ENCODE measurements at regions not wholly inside any gene's neighbourhood (a gene's known extent, or its start where the extent isn't known, plus 50 kb on each side); places are given as distances from the start of the nearest gene placed in this dataset.

DNA sequence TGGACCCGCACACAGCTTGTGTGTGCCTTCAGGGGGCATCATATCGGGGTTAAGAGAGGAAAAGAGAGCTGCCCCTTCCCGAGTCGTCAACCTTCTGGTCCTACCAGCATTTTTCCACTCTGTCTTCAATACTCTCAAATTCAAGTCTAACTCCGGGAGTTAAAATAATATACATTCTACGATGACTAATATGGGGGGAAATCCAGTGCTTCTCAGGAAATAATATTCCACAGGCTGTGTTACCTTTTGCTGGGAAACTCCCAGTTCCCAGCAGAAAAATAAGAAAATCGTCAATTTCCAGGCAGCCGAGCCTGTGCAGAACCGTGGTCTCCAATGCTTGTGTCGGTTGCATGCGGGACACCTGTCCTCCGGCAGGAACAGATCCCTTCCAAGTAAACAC lies 105.0 kb upstream of the FOXF1 start:
- Histone ChIP-seq H3K4me3 (ENCODE audit: low read length) (no peak overlapping the region), H4K20me1 (ENCODE audit: control insufficient read depth, insufficient read depth, low read depth, low read length) (no peaks in the 10 kb centered on the region), H3F3A (ENCODE audit: control insufficient read depth, insufficient read depth) (no peaks in the 10 kb centered on the region), H3K27me3 (ENCODE audit: control insufficient read depth, low read length) (no peaks in the 10 kb centered on the region), H3K27ac (ENCODE audit: low read depth, low read length) (no peak overlapping the region), H3K9me3 (ENCODE audit: control insufficient read depth, insufficient read depth, low read length) (no peaks in the 10 kb centered on the region), H3K4me1 (ENCODE audit: control insufficient read depth, low read length) (no peaks in the 10 kb centered on the region), H3K4me2 (ENCODE audit: low read length) (no peak overlapping the region), H3K36me3 (ENCODE audit: control insufficient read depth, low read length) (no peaks in the 10 kb centered on the region), H3K9me2 (replicated peaks; ENCODE audit: control insufficient read depth, low read length) (no peaks in the 10 kb centered on the region), H3K79me2 (ENCODE audit: control insufficient read depth, low read length) (no peaks in the 10 kb centered on the region)
- TF ChIP-seq, protein P1, sequence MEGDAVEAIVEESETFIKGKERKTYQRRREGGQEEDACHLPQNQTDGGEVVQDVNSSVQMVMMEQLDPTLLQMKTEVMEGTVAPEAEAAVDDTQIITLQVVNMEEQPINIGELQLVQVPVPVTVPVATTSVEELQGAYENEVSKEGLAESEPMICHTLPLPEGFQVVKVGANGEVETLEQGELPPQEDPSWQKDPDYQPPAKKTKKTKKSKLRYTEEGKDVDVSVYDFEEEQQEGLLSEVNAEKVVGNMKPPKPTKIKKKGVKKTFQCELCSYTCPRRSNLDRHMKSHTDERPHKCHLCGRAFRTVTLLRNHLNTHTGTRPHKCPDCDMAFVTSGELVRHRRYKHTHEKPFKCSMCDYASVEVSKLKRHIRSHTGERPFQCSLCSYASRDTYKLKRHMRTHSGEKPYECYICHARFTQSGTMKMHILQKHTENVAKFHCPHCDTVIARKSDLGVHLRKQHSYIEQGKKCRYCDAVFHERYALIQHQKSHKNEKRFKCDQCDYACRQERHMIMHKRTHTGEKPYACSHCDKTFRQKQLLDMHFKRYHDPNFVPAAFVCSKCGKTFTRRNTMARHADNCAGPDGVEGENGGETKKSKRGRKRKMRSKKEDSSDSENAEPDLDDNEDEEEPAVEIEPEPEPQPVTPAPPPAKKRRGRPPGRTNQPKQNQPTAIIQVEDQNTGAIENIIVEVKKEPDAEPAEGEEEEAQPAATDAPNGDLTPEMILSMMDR (IDR thresholded peaks at IDR 0.05; ENCODE audit: low read depth, low read length, poor library complexity, severe bottlenecking), result no peak
- TF ChIP-seq EZH2phosphoT487 (IDR thresholded peaks at IDR 0.05; ENCODE audit: borderline replicate concordance, low read length), result no peak

DNA sequence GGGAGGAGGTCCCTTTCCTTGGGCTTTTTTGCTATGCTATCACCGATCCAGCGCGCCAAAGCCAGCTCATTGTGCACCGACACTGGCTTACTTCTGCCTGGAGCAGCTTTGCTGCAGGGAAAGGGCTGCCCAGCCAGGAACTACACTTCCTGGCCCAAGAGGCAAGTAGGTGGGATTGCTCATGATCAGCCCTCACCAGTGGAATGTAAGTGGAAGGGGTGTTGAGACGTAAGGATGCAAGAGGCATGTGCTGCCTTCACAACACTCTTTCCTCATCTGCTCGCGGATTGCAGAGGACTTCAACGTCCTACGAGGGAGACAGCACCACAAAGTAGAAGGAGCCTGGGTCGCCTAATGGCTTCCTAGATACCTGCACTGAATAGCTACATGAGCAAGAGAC lies 104.3 kb upstream of the FOXF1 start:
- TF ChIP-seq, protein P1 (IDR thresholded peaks at IDR 0.05; ENCODE audit: low read depth, low read length, poor library complexity, severe bottlenecking), result no peak
- TF ChIP-seq EZH2phosphoT487 (IDR thresholded peaks at IDR 0.05; ENCODE audit: borderline replicate concordance, low read length), result no peak
- H3K27me3 ChIP-seq (ENCODE audit: control insufficient read depth, low read length), result no peaks in the 10 kb centered on the region
- no peaks in the 10 kb centered on the region for H3K9me2 ChIP-seq (replicated peaks; ENCODE audit: control insufficient read depth, low read length)
- H3K4me1 ChIP-seq (ENCODE audit: control insufficient read depth, low read length), result no peaks in the 10 kb centered on the region
- H3K9me3 ChIP-seq (ENCODE audit: control insufficient read depth, insufficient read depth, low read length), result no peaks in the 10 kb centered on the region
- H3F3A ChIP-seq (ENCODE audit: control insufficient read depth, insufficient read depth), result no peaks in the 10 kb centered on the region
- no peak overlapping the region for H3K4me3 ChIP-seq (ENCODE audit: low read length)
- no peak overlapping the region for H3K27ac ChIP-seq (ENCODE audit: low read depth, low read length)
- H4K20me1 ChIP-seq (ENCODE audit: control insufficient read depth, insufficient read depth, low read depth, low read length), result no peaks in the 10 kb centered on the region
- no peaks in the 10 kb centered on the region for H3K79me2 ChIP-seq (ENCODE audit: control insufficient read depth, low read length)
- no peaks in the 10 kb centered on the region for H3K36me3 ChIP-seq (ENCODE audit: control insufficient read depth, low read length)
- no peak overlapping the region for H3K4me2 ChIP-seq (ENCODE audit: low read length)

DNA sequence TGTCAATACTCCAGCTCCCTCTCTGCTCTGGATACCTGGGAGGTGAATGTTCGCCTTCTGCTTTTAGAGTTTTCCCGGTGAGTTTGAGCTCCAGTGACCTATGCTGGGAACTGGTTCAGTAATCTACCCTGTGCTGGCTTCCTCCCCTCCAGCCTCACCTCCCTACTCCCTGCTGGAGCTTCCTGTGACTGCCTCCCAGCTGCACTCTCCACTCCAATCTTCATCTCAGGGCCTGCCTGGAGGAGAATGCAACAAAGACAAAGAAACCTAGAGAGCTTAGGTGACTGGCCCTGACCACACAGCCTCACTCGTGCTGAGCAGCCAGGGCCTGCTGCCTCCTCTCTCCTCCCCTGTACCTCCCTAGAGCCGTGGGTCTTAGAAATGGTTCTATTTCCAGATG lies 101.6 kb upstream of the FOXF1 start:
- no peak overlapping the region for H3K4me3 ChIP-seq (ENCODE audit: low read length)
- H3K79me2 ChIP-seq (ENCODE audit: control insufficient read depth, low read length), result no peaks in the 10 kb centered on the region
- no peaks in the 10 kb centered on the region for H3K36me3 ChIP-seq (ENCODE audit: control insufficient read depth, low read length)
- H3K9me3 ChIP-seq (ENCODE audit: control insufficient read depth, insufficient read depth, low read length), result no peaks in the 10 kb centered on the region
- no peak overlapping the region for H3K27ac ChIP-seq (ENCODE audit: low read depth, low read length)
- no peak overlapping the region for H3K4me2 ChIP-seq (ENCODE audit: low read length)
- no peaks in the 10 kb centered on the region for H3K27me3 ChIP-seq (ENCODE audit: control insufficient read depth, low read length)
- no peak for TF ChIP-seq EZH2phosphoT487 (IDR thresholded peaks at IDR 0.05; ENCODE audit: borderline replicate concordance, low read length)
- H3K4me1 ChIP-seq (ENCODE audit: control insufficient read depth, low read length), result no peaks in the 10 kb centered on the region
- no peaks in the 10 kb centered on the region for H3K9me2 ChIP-seq (replicated peaks; ENCODE audit: control insufficient read depth, low read length)
- H4K20me1 ChIP-seq (ENCODE audit: control insufficient read depth, insufficient read depth, low read depth, low read length), result no peaks in the 10 kb centered on the region
- H3F3A ChIP-seq (ENCODE audit: control insufficient read depth, insufficient read depth), result no peaks in the 10 kb centered on the region

DNA sequence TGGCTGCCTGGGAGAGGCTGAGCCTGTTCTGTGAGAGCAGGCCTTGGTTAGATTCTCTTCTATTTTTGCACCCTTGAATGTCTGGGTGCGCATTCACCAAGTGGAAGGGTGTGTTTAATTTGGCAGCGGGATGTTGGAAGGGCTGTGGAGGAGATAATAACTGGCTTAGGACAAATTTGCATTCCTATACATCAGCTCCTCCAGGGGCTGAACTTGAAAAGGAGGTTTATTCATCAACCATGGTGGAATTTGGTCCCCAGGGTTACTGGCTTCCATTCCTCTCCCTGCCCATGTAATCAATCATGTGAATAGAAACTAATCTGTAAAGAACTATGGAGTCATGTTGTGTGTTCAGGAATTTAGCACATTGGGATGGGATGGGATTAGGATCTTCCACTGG lies 100.2 kb upstream of the FOXF1 start:
- no peaks in the 10 kb centered on the region for H3K4me1 ChIP-seq (ENCODE audit: control insufficient read depth, low read length)
- no peaks in the 10 kb centered on the region for H3K36me3 ChIP-seq (ENCODE audit: control insufficient read depth, low read length)
- no peaks in the 10 kb centered on the region for H3K9me3 ChIP-seq (ENCODE audit: control insufficient read depth, insufficient read depth, low read length)
- no peaks in the 10 kb centered on the region for H4K20me1 ChIP-seq (ENCODE audit: control insufficient read depth, insufficient read depth, low read depth, low read length)
- H3K27ac ChIP-seq (ENCODE audit: low read depth, low read length), result no peak overlapping the region
- TF ChIP-seq EZH2phosphoT487 (IDR thresholded peaks at IDR 0.05; ENCODE audit: borderline replicate concordance, low read length), result no peak
- TF ChIP-seq, protein P1 (IDR thresholded peaks at IDR 0.05; ENCODE audit: low read depth, low read length, poor library complexity, severe bottlenecking), result no peak
- H3K4me2 ChIP-seq (ENCODE audit: low read length), result no peak overlapping the region
- no peaks in the 10 kb centered on the region for H3K27me3 ChIP-seq (ENCODE audit: control insufficient read depth, low read length)
- no peaks in the 10 kb centered on the region for H3F3A ChIP-seq (ENCODE audit: control insufficient read depth, insufficient read depth)
- H3K9me2 ChIP-seq (replicated peaks; ENCODE audit: control insufficient read depth, low read length), result no peaks in the 10 kb centered on the region
- no peaks in the 10 kb centered on the region for H3K79me2 ChIP-seq (ENCODE audit: control insufficient read depth, low read length)
- no peak overlapping the region for H3K4me3 ChIP-seq (ENCODE audit: low read length)

Data from DOHH2 (cell line).